ENCODE measurements at regions not wholly inside any gene's neighbourhood (a gene's known extent, or its start where the extent isn't known, plus 50 kb on each side); places are given as distances from the start of the nearest gene placed in this dataset.
A peak's percentile ranks its signal among the peaks of the same experiment; 100 is the strongest.

DNA sequence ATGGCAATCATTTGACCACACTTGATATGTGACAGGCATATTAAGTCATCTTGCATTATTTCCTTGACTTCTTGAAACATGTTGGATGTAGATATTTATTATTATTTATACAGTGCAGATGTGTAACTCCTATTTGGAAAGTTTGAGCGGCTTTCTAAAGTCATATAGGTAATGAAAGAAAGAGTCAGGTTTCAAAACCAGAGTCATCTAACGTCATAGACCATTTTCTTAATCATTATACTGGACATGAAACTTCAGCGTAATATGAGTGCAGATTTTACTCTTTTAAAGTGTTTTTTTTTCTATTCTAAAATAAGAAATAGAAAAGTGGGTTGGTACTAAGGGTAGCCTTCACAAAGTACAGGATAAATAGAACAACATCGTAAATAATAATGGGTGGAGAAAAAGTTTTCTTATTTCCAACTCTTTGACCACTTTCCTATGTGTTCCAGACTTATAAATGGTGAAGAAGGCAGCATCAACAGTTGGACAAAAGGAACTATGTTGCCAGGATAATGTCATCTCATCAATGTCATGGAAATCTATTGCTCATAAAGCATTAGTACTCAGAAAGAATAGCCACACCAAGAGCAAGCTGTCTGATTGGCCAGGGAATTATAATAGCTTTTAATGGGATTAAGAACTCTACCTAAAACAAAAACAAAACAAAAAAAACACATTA lies 108.0 kb upstream of the PCDH18 start:
- no peaks in the 10 kb centered on the region for H3K36me3 ChIP-seq (ENCODE audit: control insufficient read depth in 5 of 5, insufficient read depth in 5 of 5, low read length in 5 of 5)
- peaks cover 0 to 37% (median 10%) of the 10 kb centered on the region in 5 donors for H3K4me1 ChIP-seq (ENCODE audit: control insufficient read depth in 5 of 5, insufficient read depth in 5 of 5, low read length in 5 of 5)
- H3K27me3 ChIP-seq (ENCODE audit: control insufficient read depth in 5 of 5, insufficient read depth in 4 of 5, low read length in 5 of 5): no peaks in the 10 kb centered on the region
- no peak overlapping the region for H3K9ac ChIP-seq (ENCODE audit: low read length in 5 of 5)
- no peak overlapping the region for H3K27ac ChIP-seq (ENCODE audit: low read depth, low read length)
- no peak overlapping the region for H3K4me3 ChIP-seq (ENCODE audit: low read depth in 1 of 5, low read length in 5 of 5)
- H3K9me3 ChIP-seq (ENCODE audit: control insufficient read depth in 5 of 5, low read length in 5 of 5): no peaks in the 10 kb centered on the region

DNA sequence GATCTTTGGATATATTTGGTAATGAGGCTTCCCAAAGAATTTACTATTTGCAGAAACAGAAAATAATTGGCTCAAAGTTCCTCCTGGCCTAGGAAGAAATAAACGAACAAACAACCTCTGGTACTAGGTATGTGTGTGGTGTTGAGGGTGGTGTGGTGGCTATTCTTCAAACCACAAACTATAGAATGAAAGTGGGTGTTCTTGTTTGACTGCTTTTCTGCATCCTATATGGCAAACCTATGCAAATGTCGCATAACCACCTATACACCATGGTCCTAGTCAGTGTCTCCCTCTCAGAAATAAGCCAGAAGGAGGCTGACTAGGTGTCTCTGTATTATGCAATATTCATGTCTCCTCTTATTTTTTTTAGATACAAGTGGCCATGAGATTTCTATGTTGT lies 106.6 kb upstream of the PCDH18 start:
- Histone ChIP-seq H3K9ac (ENCODE audit: low read length in 5 of 5) (no peak overlapping the region), H3K9me3 (ENCODE audit: control insufficient read depth in 5 of 5, low read length in 5 of 5) (no peaks in the 10 kb centered on the region), H3K36me3 (ENCODE audit: control insufficient read depth in 5 of 5, insufficient read depth in 5 of 5, low read length in 5 of 5) (no peaks in the 10 kb centered on the region), H3K4me3 (ENCODE audit: low read depth in 1 of 5, low read length in 5 of 5) (no peak overlapping the region), H3K4me1 (ENCODE audit: control insufficient read depth in 5 of 5, insufficient read depth in 5 of 5, low read length in 5 of 5) (peaks cover 0 to 31% (median 5%) of the 10 kb centered on the region in 5 donors), H3K27me3 (ENCODE audit: control insufficient read depth in 5 of 5, insufficient read depth in 4 of 5, low read length in 5 of 5) (no peaks in the 10 kb centered on the region), H3K27ac (ENCODE audit: low read depth, low read length) (no peak overlapping the region)

DNA sequence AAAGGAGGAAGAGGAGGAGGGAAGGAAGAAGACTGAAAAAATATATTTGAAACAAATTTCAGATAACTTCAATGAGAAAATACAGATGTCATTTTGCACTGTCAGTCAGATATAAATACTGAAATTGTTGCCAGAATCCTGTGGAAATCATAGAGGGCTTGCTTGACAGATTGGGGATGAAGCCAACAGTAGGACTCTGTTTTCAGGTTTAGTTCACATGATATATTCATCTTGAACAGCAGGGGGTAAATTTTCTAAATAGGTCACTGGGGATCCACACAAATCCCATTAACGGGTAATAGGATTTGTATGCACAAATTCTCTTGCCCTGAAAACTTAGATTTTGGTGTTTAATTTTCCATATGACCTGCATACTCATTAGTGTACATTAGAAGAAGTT lies 103.3 kb upstream of the PCDH18 start:
- H3K27me3 ChIP-seq (ENCODE audit: control insufficient read depth in 5 of 5, insufficient read depth in 4 of 5, low read length in 5 of 5): no peaks in the 10 kb centered on the region
- no peaks in the 10 kb centered on the region for H3K36me3 ChIP-seq (ENCODE audit: control insufficient read depth in 5 of 5, insufficient read depth in 5 of 5, low read length in 5 of 5)
- H3K4me3 ChIP-seq (ENCODE audit: low read depth in 1 of 5, low read length in 5 of 5): peak overlapping the region in 1 of 5 donors; percentile 13
- peaks cover 0 to 8% (median 5%) of the 10 kb centered on the region in 5 donors for H3K9me3 ChIP-seq (ENCODE audit: control insufficient read depth in 5 of 5, low read length in 5 of 5)
- peak overlapping the region in 3 of 5 donors; percentile 42 to 57 (median 44) for H3K9ac ChIP-seq (ENCODE audit: low read length in 5 of 5)
- H3K27ac ChIP-seq (ENCODE audit: low read depth, low read length): peak overlapping the region; percentile 97
- peaks cover 0 to 9% (median 3%) of the 10 kb centered on the region in 5 donors for H3K4me1 ChIP-seq (ENCODE audit: control insufficient read depth in 5 of 5, insufficient read depth in 5 of 5, low read length in 5 of 5)

DNA sequence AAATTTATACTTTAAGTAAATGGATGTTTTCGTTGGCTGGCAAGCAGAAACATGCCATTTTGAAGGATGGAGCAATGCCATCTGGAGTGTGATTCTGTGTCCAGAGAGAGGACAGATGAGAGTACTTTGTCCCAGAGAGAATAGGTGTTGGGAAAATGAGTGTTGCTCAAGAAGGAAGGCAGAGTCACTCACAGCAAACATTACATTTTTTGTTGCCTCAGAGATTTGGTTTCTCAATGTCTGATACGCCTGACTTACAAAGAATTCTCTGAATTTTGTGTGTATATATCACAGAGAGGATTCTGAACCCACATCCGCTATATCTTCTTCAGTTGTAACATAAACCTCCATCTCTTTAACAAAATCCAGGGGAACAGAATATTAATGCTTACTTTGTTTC lies 102.8 kb upstream of the PCDH18 start:
- H3K36me3 ChIP-seq (ENCODE audit: control insufficient read depth in 5 of 5, insufficient read depth in 5 of 5, low read length in 5 of 5): no peaks in the 10 kb centered on the region
- H3K9ac ChIP-seq (ENCODE audit: low read length in 5 of 5): peak overlapping the region in 3 of 5 donors; percentile 42 to 57 (median 44)
- peak overlapping the region; percentile 97 for H3K27ac ChIP-seq (ENCODE audit: low read depth, low read length)
- H3K4me3 ChIP-seq (ENCODE audit: low read depth in 1 of 5, low read length in 5 of 5): peak overlapping the region in 1 of 5 donors; percentile 13
- H3K27me3 ChIP-seq (ENCODE audit: control insufficient read depth in 5 of 5, insufficient read depth in 4 of 5, low read length in 5 of 5): no peaks in the 10 kb centered on the region
- peaks cover 0 to 8% (median 5%) of the 10 kb centered on the region in 5 donors for H3K9me3 ChIP-seq (ENCODE audit: control insufficient read depth in 5 of 5, low read length in 5 of 5)
- H3K4me1 ChIP-seq (ENCODE audit: control insufficient read depth in 5 of 5, insufficient read depth in 5 of 5, low read length in 5 of 5): peaks cover 0 to 9% (median 3%) of the 10 kb centered on the region in 5 donors

DNA sequence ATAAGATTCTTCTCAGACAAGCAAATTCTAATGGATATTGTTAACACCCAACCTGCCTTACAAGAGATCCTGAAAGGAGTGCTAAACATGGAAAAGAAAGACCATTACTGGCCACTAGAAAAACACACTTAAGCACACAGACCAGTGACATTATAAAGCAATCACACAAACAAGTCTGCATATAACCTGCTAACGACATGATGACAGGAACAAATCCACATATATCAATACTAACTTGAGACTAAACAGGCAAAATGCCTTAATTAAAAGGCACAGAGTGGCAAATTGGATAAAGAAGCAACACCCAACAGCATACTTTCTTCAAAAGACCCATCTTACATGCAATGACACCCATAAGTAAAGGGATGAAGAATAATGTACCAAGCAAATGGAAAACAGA lies 100.5 kb upstream of the PCDH18 start:
- H3K27ac ChIP-seq (ENCODE audit: low read depth, low read length): no peak overlapping the region
- H3K4me1 ChIP-seq (ENCODE audit: control insufficient read depth in 5 of 5, insufficient read depth in 5 of 5, low read length in 5 of 5): peaks cover 0 to 9% (median 3%) of the 10 kb centered on the region in 5 donors
- no peaks in the 10 kb centered on the region for H3K36me3 ChIP-seq (ENCODE audit: control insufficient read depth in 5 of 5, insufficient read depth in 5 of 5, low read length in 5 of 5)
- no peaks in the 10 kb centered on the region for H3K27me3 ChIP-seq (ENCODE audit: control insufficient read depth in 5 of 5, insufficient read depth in 4 of 5, low read length in 5 of 5)
- no peak overlapping the region for H3K9ac ChIP-seq (ENCODE audit: low read length in 5 of 5)
- peaks cover 0 to 8% (median 5%) of the 10 kb centered on the region in 5 donors for H3K9me3 ChIP-seq (ENCODE audit: control insufficient read depth in 5 of 5, low read length in 5 of 5)
- H3K4me3 ChIP-seq (ENCODE audit: low read depth in 1 of 5, low read length in 5 of 5): peak overlapping the region in 1 of 5 donors; percentile 25

DNA sequence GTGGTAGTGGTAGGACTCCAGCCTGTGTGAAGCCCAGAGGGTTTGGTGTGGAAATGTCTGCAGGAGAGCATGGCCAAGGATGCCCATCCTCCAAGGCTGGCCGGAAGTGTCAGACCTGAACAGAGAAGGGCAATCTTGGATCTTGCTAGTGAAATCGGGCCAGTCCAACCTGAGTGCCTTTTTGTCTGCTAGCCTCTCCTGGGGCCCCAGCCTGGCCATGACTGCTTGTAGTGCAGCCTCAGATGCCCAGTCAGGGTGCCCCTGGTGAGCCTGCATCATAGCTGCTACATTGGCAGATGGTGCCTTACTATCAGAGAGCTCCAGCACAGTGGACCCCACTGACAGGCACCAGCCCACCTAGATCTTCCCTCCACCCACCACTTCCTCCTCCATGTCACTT lies 99.3 kb upstream of the PCDH18 start:
- Histone ChIP-seq H3K27ac (ENCODE audit: low read depth, low read length) (no peak overlapping the region), H3K4me3 (ENCODE audit: low read depth in 1 of 5, low read length in 5 of 5) (no peak overlapping the region), H3K4me1 (ENCODE audit: control insufficient read depth in 5 of 5, insufficient read depth in 5 of 5, low read length in 5 of 5) (peaks cover 0 to 9% (median 3%) of the 10 kb centered on the region in 5 donors), H3K9ac (ENCODE audit: low read length in 5 of 5) (no peak overlapping the region), H3K36me3 (ENCODE audit: control insufficient read depth in 5 of 5, insufficient read depth in 5 of 5, low read length in 5 of 5) (no peaks in the 10 kb centered on the region), H3K9me3 (ENCODE audit: control insufficient read depth in 5 of 5, low read length in 5 of 5) (peaks cover 0 to 8% (median 5%) of the 10 kb centered on the region in 5 donors), H3K27me3 (ENCODE audit: control insufficient read depth in 5 of 5, insufficient read depth in 4 of 5, low read length in 5 of 5) (no peaks in the 10 kb centered on the region)

DNA sequence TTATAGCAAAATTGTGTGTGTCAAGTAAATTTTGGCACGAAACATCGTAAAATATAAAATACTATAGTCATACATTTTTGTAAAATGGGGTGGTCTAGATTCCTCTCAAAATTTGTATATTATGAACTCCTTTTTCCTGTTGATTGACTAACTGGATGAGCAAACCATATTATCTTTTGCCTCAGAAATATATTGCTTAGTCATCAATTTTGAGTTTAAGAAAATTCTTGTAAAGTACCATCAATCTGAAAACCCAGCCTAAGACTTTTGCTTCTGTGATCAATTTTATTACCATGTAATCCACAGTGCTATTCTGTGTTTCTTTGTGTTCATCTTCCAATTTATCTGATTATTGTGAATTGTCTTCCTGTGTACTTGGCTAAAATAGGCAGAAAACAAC lies 98.0 kb upstream of the PCDH18 start:
- Histone ChIP-seq H3K27ac (ENCODE audit: low read depth, low read length) (no peak overlapping the region), H3K36me3 (ENCODE audit: control insufficient read depth in 5 of 5, insufficient read depth in 5 of 5, low read length in 5 of 5) (no peaks in the 10 kb centered on the region), H3K27me3 (ENCODE audit: control insufficient read depth in 5 of 5, insufficient read depth in 4 of 5, low read length in 5 of 5) (no peaks in the 10 kb centered on the region), H3K4me1 (ENCODE audit: control insufficient read depth in 5 of 5, insufficient read depth in 5 of 5, low read length in 5 of 5) (peaks cover 0 to 5% (median 2%) of the 10 kb centered on the region in 5 donors), H3K9me3 (ENCODE audit: control insufficient read depth in 5 of 5, low read length in 5 of 5) (peaks cover 0 to 8% (median 5%) of the 10 kb centered on the region in 5 donors), H3K9ac (ENCODE audit: low read length in 5 of 5) (no peak overlapping the region), H3K4me3 (ENCODE audit: low read depth in 1 of 5, low read length in 5 of 5) (no peak overlapping the region)

DNA sequence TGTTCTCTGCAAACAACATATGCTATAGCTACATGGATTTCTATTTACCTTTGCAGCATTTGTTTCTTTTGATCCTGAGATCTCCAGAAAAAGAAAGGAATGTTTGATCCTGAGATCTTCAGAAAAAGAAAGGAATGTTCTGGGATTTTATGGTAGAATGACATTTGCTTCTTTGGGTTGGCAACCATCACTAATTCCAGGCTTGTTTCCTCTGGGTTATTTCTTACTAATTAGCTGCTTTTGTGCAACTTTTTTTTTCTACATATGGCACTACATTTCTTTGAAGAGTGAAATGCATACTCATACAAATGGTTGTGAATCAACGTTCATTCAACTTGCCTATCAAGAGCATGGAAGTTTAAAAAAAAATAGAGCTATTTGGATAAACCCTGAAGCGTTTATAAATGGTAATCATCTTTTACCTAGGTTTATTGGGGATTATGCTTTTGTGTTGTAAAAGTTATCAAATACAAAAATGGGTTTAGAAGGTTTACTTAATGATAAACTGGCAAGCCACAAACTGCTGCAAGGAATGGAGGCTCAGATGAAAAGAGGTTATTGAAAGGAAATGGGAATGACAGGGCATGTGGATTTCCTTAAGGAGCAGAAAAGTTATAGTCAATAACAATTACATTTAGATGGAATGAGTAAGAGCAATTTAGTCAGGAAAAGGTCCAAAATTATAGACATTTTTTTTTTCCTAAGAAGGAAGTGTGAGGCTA lies 95.6 kb upstream of the PCDH18 start:
- Histone ChIP-seq H3K9me3 (ENCODE audit: control insufficient read depth in 5 of 5, low read length in 5 of 5) (peaks cover 0 to 6% (median 4%) of the 10 kb centered on the region in 5 donors), H3K4me3 (ENCODE audit: low read depth in 1 of 5, low read length in 5 of 5) (no peak overlapping the region), H3K4me1 (ENCODE audit: control insufficient read depth in 5 of 5, insufficient read depth in 5 of 5, low read length in 5 of 5) (no peaks in the 10 kb centered on the region), H3K36me3 (ENCODE audit: control insufficient read depth in 5 of 5, insufficient read depth in 5 of 5, low read length in 5 of 5) (no peaks in the 10 kb centered on the region), H3K27me3 (ENCODE audit: control insufficient read depth in 5 of 5, insufficient read depth in 4 of 5, low read length in 5 of 5) (no peaks in the 10 kb centered on the region), H3K27ac (ENCODE audit: low read depth, low read length) (no peak overlapping the region), H3K9ac (ENCODE audit: low read length in 5 of 5) (no peak overlapping the region)

DNA sequence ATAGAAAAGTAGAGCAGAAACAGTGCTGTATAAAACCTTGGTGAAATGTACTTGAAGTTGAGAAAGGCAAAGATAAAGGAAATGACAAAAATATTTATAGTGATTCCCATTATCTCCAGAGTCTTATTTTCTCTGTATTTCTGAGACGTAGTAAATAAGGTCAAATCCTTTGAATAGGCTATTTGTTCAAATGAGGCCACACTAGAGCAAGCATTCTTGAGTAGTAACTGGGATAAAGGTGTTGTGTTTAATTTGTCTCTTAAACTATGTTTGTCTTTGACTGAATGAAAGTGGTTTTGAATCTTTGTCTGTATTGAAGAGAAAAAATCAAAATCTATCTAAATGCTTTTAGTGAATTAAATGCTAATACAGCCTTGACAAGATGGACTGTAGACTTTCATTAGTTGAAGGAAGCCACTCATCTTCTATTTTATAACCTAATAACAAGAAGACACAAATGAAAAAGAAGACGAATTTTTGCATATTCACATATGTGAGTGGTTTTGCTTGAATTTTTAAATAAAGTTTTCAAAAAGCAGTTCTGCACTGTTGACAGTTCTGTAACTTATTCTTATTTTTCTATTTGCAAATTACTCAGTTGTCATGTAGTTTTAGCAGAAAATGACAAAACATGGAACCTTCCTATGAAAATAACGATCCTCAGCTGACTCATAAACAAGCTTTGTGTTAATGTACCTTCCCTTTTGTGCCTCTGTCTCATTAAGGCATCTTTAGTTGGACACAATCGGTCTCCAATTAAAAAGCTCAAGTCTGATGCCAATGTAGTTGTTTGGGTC lies 94.8 kb upstream of the PCDH18 start:
- Histone ChIP-seq H3K9ac (ENCODE audit: low read length in 5 of 5) (no peak overlapping the region), H3K9me3 (ENCODE audit: control insufficient read depth in 5 of 5, low read length in 5 of 5) (peaks cover 0 to 4% (median 0%) of the 10 kb centered on the region in 5 donors), H3K4me1 (ENCODE audit: control insufficient read depth in 5 of 5, insufficient read depth in 5 of 5, low read length in 5 of 5) (no peaks in the 10 kb centered on the region), H3K27me3 (ENCODE audit: control insufficient read depth in 5 of 5, insufficient read depth in 4 of 5, low read length in 5 of 5) (no peaks in the 10 kb centered on the region), H3K36me3 (ENCODE audit: control insufficient read depth in 5 of 5, insufficient read depth in 5 of 5, low read length in 5 of 5) (no peaks in the 10 kb centered on the region), H3K4me3 (ENCODE audit: low read depth in 1 of 5, low read length in 5 of 5) (no peak overlapping the region), H3K27ac (ENCODE audit: low read depth, low read length) (no peak overlapping the region)

DNA sequence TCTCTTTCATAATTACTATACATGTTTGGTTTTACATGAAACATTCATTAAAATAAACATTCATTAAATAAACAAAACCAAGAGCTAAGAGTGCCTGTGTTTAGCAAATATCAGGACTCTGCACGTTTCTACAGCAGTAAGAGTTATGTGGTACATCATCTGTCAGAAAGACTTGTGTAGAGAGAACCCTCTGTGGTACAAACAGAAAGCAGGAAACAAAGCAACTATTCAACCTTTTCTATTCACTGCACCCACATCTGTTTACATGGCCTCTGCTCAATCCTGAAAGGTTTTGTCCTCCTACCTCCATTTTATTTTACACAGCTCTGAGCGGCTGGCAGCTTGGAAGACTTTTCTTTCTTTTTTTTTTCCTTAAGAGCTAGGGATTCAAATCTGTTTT lies 90.7 kb upstream of the PCDH18 start:
- H3K9me3 ChIP-seq (ENCODE audit: control insufficient read depth in 5 of 5, low read length in 5 of 5): no peaks in the 10 kb centered on the region
- no peaks in the 10 kb centered on the region for H3K4me1 ChIP-seq (ENCODE audit: control insufficient read depth in 5 of 5, insufficient read depth in 5 of 5, low read length in 5 of 5)

More for the DNA sequence above, 90.7 kb upstream of the PCDH18 start:
- Histone ChIP-seq H3K27me3 (ENCODE audit: control insufficient read depth in 5 of 5, insufficient read depth in 4 of 5, low read length in 5 of 5) (no peaks in the 10 kb centered on the region), H3K36me3 (ENCODE audit: control insufficient read depth in 5 of 5, insufficient read depth in 5 of 5, low read length in 5 of 5) (no peaks in the 10 kb centered on the region), H3K27ac (ENCODE audit: low read depth, low read length) (no peak overlapping the region), H3K9ac (ENCODE audit: low read length in 5 of 5) (no peak overlapping the region), H3K4me3 (ENCODE audit: low read depth in 1 of 5, low read length in 5 of 5) (no peak overlapping the region)
